K562 (cell line): ENCODE measurements at regions not wholly inside any gene's neighbourhood (a gene's known extent, or its start where the extent isn't known, plus 50 kb on each side); places are given as distances from the start of the nearest gene placed in this dataset.

Experiments
- ATAC-seq: fragments of 200-7000 bp; cut with Tn5 transposase; 3 replicates; pipeline ENCODE4 v1.9.1; 2020; ENCODE audit warnings: moderate library complexity
- BruUV-seq: library from RNA; stranded (reverse); fragments of 400-500 nt; replicated peaks from 2 replicates; lab custom pipeline; 2021; lab: Mats Ljungman, UMichigan
- CTCF ChIA-PET: fragments of 300-600 bp; formaldehyde crosslinking; extraction: SDS; loops from one replicate; lab custom pipeline; 2021; ENCODE audit warnings: low intra/inter-chr PET ratio; lab: Yijun Ruan, JAX
- POLR2A ChIA-PET: fragments of 300-600, 350-650 bp; sonication (Branson Sonifier 250); formaldehyde crosslinking; extraction: SDS; loops from one replicate; lab custom pipeline; 2021; ENCODE audit warnings: antibody characterized with exemption, inconsistent platforms; lab: Yijun Ruan, JAX
- DNase-seq, 4 experiments: peaks; one replicate each; pipeline versions ENCODE4 v3.0.0 to v3.0.0-alpha.2; 2011 to 2018; ENCODE audit warnings: low spot score in 3 of 4, mixed read lengths in 3 of 4; ENCODE audit errors: extremely low read depth in 1 of 4
- FAIRE-seq: peaks from 2 replicates; lab custom pipeline; 2011; peaks lifted over from hg19 to GRCh38; lab: Jason Lieb, UNC
- H2AFZ ChIP-seq: 2 replicates; pipeline ENCODE4 v1.6.0; 2011; ENCODE audit warnings: low read depth, low read length, control low read depth, inconsistent platforms
- H3K27ac ChIP-seq: fragments of 200-600 bp; 3 replicates; pipeline ENCODE4 v1.8.0; 2011; ENCODE audit warnings: low read depth, mild to moderate bottlenecking, control low read depth, inconsistent platforms, low read length, moderate library complexity, mixed read lengths; ENCODE audit errors: extremely low read depth
- H3K27me3 ChIP-seq, 2 experiments: fragments of 300-600 bp in 1 of 2; 2 replicates in 1 of 2; 3 replicates in 1 of 2; pipeline versions ENCODE4 v1.6.0 to v1.8.0; 2011; ENCODE audit warnings: inconsistent platforms in 2 of 2, low read length in 2 of 2, mild to moderate bottlenecking in 1 of 2, mixed read lengths in 1 of 2, moderate library complexity in 1 of 2; ENCODE audit not compliant: control insufficient read depth in 2 of 2, insufficient read depth in 2 of 2
- H3K36me3 ChIP-seq: fragments of 300-600 bp; 3 replicates; pipeline ENCODE4 v1.8.0; 2011; ENCODE audit warnings: mild to moderate bottlenecking, low read length, inconsistent platforms; ENCODE audit not compliant: control insufficient read depth, insufficient read depth
- H3K4me1 ChIP-seq, 2 experiments: fragments of 200-600 bp in 1 of 2; replicated peaks in 1 of 2; 2 replicates in 1 of 2; 3 replicates in 1 of 2; pipeline versions ENCODE4 v1.5.1 to v1.8.0; 2011; ENCODE audit warnings: inconsistent platforms in 2 of 2, low read length in 2 of 2, mild to moderate bottlenecking in 1 of 2, mixed read lengths in 1 of 2, moderate library complexity in 1 of 2; ENCODE audit not compliant: control insufficient read depth in 2 of 2, insufficient read depth in 2 of 2
- H3K4me2 ChIP-seq: 2 replicates; pipeline ENCODE4 v1.6.1; 2011; ENCODE audit warnings: low read length, control low read depth, inconsistent platforms, mixed read lengths; ENCODE audit not compliant: insufficient read depth
- H3K4me3 ChIP-seq: fragments of 200-600 bp; sonication (generic), shearing (Covaris generic); 2 replicates; pipeline ENCODE4 v1.5.1; 2016; ENCODE audit warnings: control low read depth, inconsistent platforms
- H3K79me2 ChIP-seq: fragments of 200-600 bp; 3 replicates; pipeline ENCODE4 v1.8.0; 2011; ENCODE audit warnings: low read length, inconsistent platforms; ENCODE audit not compliant: control insufficient read depth, insufficient read depth
- H3K9ac ChIP-seq, 2 experiments: 2 replicates each; pipeline versions ENCODE4 v1.6.0 to v1.6.1; 2011; ENCODE audit warnings: low read depth in 2 of 2, low read length in 2 of 2, control low read depth in 1 of 2, inconsistent platforms in 1 of 2, mild to moderate bottlenecking in 1 of 2, mixed read lengths in 1 of 2; ENCODE audit not compliant: insufficient read depth in 1 of 2
- H3K9me1 ChIP-seq: one replicate; pipeline ENCODE4 v1.6.0; 2011; ENCODE audit warnings: inconsistent platforms, mild to moderate bottlenecking, low read length, moderate library complexity; ENCODE audit not compliant: control insufficient read depth, insufficient read depth
- H3K9me3 ChIP-seq: replicated peaks from 2 replicates; pipeline ENCODE4 v1.5.1; 2011; ENCODE audit warnings: low read depth, low read length, inconsistent platforms; ENCODE audit not compliant: control insufficient read depth, insufficient read depth
- H4K20me1 ChIP-seq: replicated peaks from 2 replicates; pipeline ENCODE4 v1.6.1; 2011; ENCODE audit warnings: low read length, inconsistent platforms, mixed read lengths; ENCODE audit not compliant: control insufficient read depth, insufficient read depth
- BACH1 ChIP-seq: fragments of 200-800 bp; sonication (Bioruptor generic); IDR thresholded peaks from 2 replicates; pipeline ENCODE4 v1.6.1; 2016; ENCODE audit warnings: missing genetic modification characterization, missing compliant biosample characterization
- IRF2 ChIP-seq: sonication (generic); formaldehyde crosslinking; IDR thresholded peaks from 2 replicates; pipeline ENCODE4 v1.8.1; 2022; ENCODE audit warnings: mild to moderate bottlenecking, missing genetic modification reagents
- KAT7 ChIP-seq: sonication (generic); formaldehyde crosslinking; IDR thresholded peaks from 2 replicates; pipeline ENCODE4 v1.8.0; 2022; ENCODE audit warnings: missing genetic modification reagents, mild to moderate bottlenecking, borderline replicate concordance
- KLF13 ChIP-seq: fragments of 450-650 bp; IDR thresholded peaks from 2 replicates; pipeline ENCODE4 v1.6.1; 2016; ENCODE audit warnings: missing genetic modification characterization, low read depth, mild to moderate bottlenecking, missing compliant biosample characterization, moderate library complexity, borderline replicate concordance
- MYNN ChIP-seq, 2 experiments: sonication (generic); formaldehyde crosslinking in 1 of 2; IDR thresholded peaks; 2 replicates each; pipeline versions ENCODE4 v1.5.0 to v1.6.1; 2016 to 2020; ENCODE audit warnings: antibody characterized with exemption in 1 of 2, missing genetic modification reagents in 1 of 2
- RBM15 ChIP-seq: fragments of 200-400 bp; formaldehyde crosslinking; IDR thresholded peaks from 2 replicates; pipeline ENCODE4 v1.6.1; 2018; ENCODE audit warnings: mild to moderate bottlenecking, low read length, moderate library complexity; ENCODE audit not compliant: insufficient read depth
- SIX5 ChIP-seq, 2 experiments: IDR thresholded peaks; 2 replicates each; pipeline ENCODE4 v1.6.1; 2011; ENCODE audit warnings: low read length in 2 of 2, borderline replicate concordance in 1 of 2, low read depth in 1 of 2, mild to moderate bottlenecking in 1 of 2, moderate library complexity in 1 of 2; ENCODE audit not compliant: insufficient read depth in 1 of 2
- SMARCA5 ChIP-seq: fragments of 450-650 bp; IDR thresholded peaks from 2 replicates; pipeline ENCODE4 v1.6.1; 2016
- TGIF2 ChIP-seq: sonication (generic); formaldehyde crosslinking; IDR thresholded peaks from 2 replicates; pipeline ENCODE4 v1.8.1; 2022; ENCODE audit warnings: mild to moderate bottlenecking, missing genetic modification reagents, moderate library complexity
- TRIM25 ChIP-seq: fragments of 450-650 bp; IDR thresholded peaks from 2 replicates; pipeline ENCODE4 v1.7.0; 2016; ENCODE audit warnings: borderline replicate concordance
- ZNF778 ChIP-seq: fragments of 450-650 bp; formaldehyde crosslinking; IDR thresholded peaks from 2 replicates; pipeline ENCODE4 v1.4.0; 2020; ENCODE audit warnings: mild to moderate bottlenecking, moderate library complexity
- ZNF830 ChIP-seq: fragments of 250-450 bp; sonication (Bioruptor Pico); IDR thresholded peaks from 2 replicates; pipeline ENCODE4 v1.5.0; 2021; ENCODE audit warnings: mild to moderate bottlenecking
- in situ Hi-C: fragments of 300-500 bp; cut with MboI; formaldehyde crosslinking; loops from 4 replicates; pipeline ENCODE4 v1.15.0; 2018; ENCODE audit warnings: inconsistent platforms, mixed read lengths
- intact Hi-C: fragments of 100-400 bp; cut with micrococcal nuclease; formaldehyde crosslinking; loops from 2 replicates; pipeline ENCODE4 v1.14.2; 2022
- TF ChIP-seq, protein P1 (sequence below), 2 experiments: fragments of 450-650 bp in 1 of 2; sonication (generic) in 1 of 2; formaldehyde crosslinking in 1 of 2; IDR thresholded peaks in 1 of 2; conservative IDR thresholded peaks in 1 of 2; 2 replicates each; pipeline versions ENCODE4 v1.6.1 to v1.8.1; 2016 to 2023; ENCODE audit warnings: mild to moderate bottlenecking in 2 of 2, moderate library complexity in 2 of 2, inconsistent platforms in 1 of 2, missing genetic modification reagents in 1 of 2
- TF ChIP-seq, protein P2 (sequence below): IDR thresholded peaks from 2 replicates; pipeline ENCODE4 v1.6.1; 2011; ENCODE audit not compliant: insufficient read length; ENCODE audit errors: extremely low read depth

DNA sequence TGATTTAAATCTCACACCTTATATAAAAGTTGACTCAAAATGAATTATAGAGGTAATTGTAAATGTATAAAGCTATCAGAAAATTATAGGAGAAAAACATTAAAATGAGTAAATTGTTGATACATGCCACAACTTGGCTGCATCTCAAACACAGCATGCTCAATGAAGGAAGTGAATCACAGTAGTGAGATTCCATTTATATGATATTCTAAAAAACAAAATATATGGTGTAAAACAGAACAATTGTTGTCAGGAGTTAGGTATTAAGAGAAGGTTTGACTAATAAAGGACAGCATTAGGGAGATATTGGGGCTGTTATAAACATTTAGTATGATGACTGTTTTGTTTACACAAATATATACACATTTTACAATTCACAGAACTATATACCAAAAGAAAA, 356.6 kb upstream of the CELF4 start:
- H3K36me3 ChIP-seq, result no peaks in the 10 kb centered on the region
- in situ Hi-C loops, result no loop called here
- ChIA-PET POLR2A (no interaction called here), CTCF (no interaction called here)
- H2AFZ ChIP-seq, result no peak overlapping the region
- no peak for ATAC-seq
- H3K27ac ChIP-seq, result no peak overlapping the region
- no peak overlapping the region for H3K9ac ChIP-seq
- H3K4me3 ChIP-seq, result no peak overlapping the region
- no peaks in the 10 kb centered on the region for H3K9me1 ChIP-seq
- DNase-seq, result no peak
- no peaks in the 10 kb centered on the region for H3K27me3 ChIP-seq
- H3K4me1 ChIP-seq, result no peaks in the 10 kb centered on the region
- H4K20me1 ChIP-seq, result no peaks in the 10 kb centered on the region
- BruUV-seq, result no TSS peak
- FAIRE-seq, result no peak
- H3K4me2 ChIP-seq, result no peak overlapping the region
- intact Hi-C loops, result no loop called here
- TF ChIP-seq, protein P1, sequence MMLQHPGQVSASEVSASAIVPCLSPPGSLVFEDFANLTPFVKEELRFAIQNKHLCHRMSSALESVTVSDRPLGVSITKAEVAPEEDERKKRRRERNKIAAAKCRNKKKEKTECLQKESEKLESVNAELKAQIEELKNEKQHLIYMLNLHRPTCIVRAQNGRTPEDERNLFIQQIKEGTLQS (IDR thresholded peaks at IDR 0.05), result no peak
- TF ChIP-seq, protein P1 (CRISPR knock-in tag; conservative IDR thresholded peaks at IDR 0.05), result no peak
- TF ChIP-seq KLF13 (no peak), TGIF2 (CRISPR knock-in tag) (no peak), IRF2 (CRISPR knock-in tag) (no peak), ZNF830 (no peak), KAT7 (no peak), MYNN (IDR thresholded peaks at IDR 0.05) (no peak), MYNN (CRISPR knock-in tag; IDR thresholded peaks at IDR 0.05) (no peak), SMARCA5 (no peak), TRIM25 (no peak), RBM15 (no peak), SIX5 (IDR thresholded peaks at IDR 0.05; ENCODE audit: borderline replicate concordance in 1 of 2, insufficient read depth in 1 of 2, low read depth in 1 of 2, low read length in 2 of 2) (no peak), ZNF778 (no peak), BACH1 (no peak)
- TF ChIP-seq, protein P2, sequence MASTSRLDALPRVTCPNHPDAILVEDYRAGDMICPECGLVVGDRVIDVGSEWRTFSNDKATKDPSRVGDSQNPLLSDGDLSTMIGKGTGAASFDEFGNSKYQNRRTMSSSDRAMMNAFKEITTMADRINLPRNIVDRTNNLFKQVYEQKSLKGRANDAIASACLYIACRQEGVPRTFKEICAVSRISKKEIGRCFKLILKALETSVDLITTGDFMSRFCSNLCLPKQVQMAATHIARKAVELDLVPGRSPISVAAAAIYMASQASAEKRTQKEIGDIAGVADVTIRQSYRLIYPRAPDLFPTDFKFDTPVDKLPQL, result no peak
- TF ChIP-seq, all 486 proteins: peak for 0
- H3K79me2 ChIP-seq, result no peaks in the 10 kb centered on the region
- H3K9me3 ChIP-seq, result no peaks in the 10 kb centered on the region; the same call in 1 of the 2 replicates
